AG04449 (cell line): ENCODE measurements at regions not wholly inside any gene's neighbourhood (a gene's known extent, or its start where the extent isn't known, plus 50 kb on each side); places are given as distances from the start of the nearest gene placed in this dataset.

Experiments
- CTCF ChIA-PET: fragments of 350-600 bp; formaldehyde crosslinking; extraction: SDS; loops from one replicate; lab custom pipeline; 2021; ENCODE audit warnings: antibody characterized with exemption; lab: Yijun Ruan, JAX
- POLR2A ChIA-PET: fragments of 400-600, 350-600 bp; formaldehyde crosslinking; extraction: SDS; loops from one replicate; lab custom pipeline; 2020; ENCODE audit warnings: antibody characterized with exemption, inconsistent platforms; lab: Yijun Ruan, JAX
- DNase-seq: peaks from one replicate; pipeline ENCODE4 v3.0.0-alpha.2; 2010; ENCODE audit warnings: low read depth, low spot score
- H3K4me3 ChIP-seq: 2 replicates; pipeline ENCODE4 v1.5.1; 2011; ENCODE audit warnings: low read depth, mild to moderate bottlenecking, control low read depth, low read length
- TF ChIP-seq, protein P1 (sequence below): IDR thresholded peaks from one replicate; pipeline ENCODE4 v1.5.1; 2011; ENCODE audit warnings: mild to moderate bottlenecking, moderate library complexity, low read length, control low read depth, inconsistent platforms; ENCODE audit not compliant: insufficient read depth; ENCODE audit errors: missing control alignments

DNA sequence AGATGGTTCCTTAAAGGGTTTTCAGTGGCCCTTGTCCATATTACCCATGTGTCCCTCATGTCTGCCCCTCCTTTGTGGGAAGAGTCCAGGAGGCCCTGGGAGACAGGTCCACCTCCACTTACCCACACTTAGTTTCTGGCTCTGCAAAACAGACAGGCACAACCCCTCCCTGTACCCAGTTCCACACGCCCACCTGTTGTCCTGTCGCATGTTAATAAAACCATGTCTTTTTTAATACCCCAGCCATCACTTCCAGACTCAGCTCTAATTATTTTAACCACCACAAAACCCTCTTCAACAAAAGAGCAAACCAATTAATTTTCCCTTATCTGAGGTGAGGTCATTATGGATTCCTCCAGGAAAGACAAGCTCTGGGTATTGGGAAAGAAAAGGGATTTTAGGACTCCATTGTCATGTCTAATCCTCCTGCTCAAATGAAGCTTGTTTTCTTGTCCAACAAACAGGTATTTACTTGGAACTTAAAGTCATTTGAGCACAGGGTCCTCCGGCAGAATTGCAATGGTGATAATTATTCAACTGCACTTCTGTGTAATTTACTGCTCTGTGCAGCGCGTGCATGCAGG lies 68.9 kb downstream of the CCDC185 start:
- H3K4me3 ChIP-seq: no peak overlapping the region
- ChIA-PET CTCF (no interaction called here), POLR2A (no interaction called here)
- no peak for DNase-seq
- TF ChIP-seq, protein P1, sequence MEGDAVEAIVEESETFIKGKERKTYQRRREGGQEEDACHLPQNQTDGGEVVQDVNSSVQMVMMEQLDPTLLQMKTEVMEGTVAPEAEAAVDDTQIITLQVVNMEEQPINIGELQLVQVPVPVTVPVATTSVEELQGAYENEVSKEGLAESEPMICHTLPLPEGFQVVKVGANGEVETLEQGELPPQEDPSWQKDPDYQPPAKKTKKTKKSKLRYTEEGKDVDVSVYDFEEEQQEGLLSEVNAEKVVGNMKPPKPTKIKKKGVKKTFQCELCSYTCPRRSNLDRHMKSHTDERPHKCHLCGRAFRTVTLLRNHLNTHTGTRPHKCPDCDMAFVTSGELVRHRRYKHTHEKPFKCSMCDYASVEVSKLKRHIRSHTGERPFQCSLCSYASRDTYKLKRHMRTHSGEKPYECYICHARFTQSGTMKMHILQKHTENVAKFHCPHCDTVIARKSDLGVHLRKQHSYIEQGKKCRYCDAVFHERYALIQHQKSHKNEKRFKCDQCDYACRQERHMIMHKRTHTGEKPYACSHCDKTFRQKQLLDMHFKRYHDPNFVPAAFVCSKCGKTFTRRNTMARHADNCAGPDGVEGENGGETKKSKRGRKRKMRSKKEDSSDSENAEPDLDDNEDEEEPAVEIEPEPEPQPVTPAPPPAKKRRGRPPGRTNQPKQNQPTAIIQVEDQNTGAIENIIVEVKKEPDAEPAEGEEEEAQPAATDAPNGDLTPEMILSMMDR: no peak

DNA sequence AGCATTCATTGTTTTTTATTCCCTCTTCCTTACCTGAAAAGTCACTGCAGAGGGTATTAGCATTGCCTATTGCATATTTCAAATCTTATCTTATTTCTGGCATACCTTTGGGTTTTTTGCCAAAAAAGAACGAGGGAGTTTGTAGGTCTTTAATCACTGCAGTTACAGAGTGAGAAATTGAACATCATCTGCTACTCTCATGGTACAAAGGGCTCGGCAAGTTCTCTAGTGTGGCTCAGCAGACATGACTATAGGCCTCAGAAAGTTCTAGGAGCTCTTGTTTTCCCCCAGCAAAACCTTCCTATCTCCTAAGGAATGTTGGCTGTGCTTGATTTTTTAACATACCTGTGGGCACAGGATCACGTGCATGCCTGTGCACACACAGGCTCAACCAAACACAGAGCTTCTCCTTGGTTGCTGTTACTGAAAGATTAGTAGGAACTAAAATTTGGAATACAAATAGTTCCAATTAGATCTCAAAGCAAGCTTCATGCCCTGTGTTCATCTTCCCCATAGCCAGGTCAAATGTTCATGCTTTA lies 69.7 kb downstream of the CCDC185 start:
- no peak for DNase-seq
- no peak overlapping the region for H3K4me3 ChIP-seq
- ChIA-PET POLR2A (no interaction called here), CTCF (no interaction called here)
- TF ChIP-seq, protein P1: no peak

DNA sequence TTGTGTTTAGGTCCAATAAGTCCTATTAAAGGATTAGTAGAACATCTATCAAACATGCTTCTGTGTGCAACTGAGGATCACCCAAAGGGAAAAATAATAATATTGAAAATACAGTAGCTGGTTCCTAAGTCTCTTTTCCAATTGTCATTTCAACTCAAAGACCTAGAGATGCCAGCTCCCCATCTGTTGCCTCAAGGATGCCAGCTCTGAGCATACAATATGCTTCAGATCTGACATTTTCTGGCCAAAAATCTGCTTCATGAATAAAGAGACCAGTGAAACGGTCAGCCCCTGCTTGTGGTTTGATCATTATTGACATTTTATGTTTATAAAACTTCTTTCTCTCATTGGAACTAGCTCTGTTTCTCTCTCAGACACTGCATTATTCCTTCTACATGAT lies 72.9 kb downstream of the CCDC185 start:
- ChIA-PET CTCF (no interaction called here), POLR2A (no interaction called here)
- no peak overlapping the region for H3K4me3 ChIP-seq
- no peak for DNase-seq
- TF ChIP-seq, protein P1: no peak

DNA sequence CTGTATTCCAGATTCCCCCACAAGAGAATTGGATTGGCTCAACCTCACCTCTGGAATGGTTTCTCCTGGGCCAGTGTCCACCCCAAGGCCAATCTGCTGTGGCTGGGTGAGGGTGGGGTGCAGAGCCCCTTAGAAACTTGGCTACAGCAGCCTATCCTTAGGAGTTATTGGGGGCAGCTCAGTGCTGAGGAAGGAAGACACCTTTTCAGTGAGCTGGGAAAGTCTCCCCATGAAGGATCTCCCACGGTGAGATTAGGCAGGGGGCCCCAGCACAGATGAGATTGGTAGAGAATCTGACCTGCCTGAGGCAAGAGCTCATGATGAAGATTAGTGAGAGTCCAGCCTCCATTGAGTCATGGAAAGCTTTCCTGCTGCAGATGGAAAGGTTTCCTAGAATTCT lies 78.4 kb downstream of the CCDC185 start:
- TF ChIP-seq, protein P1: no peak
- ChIA-PET POLR2A (no interaction called here), CTCF (no interaction called here)
- DNase-seq: no peak
- H3K4me3 ChIP-seq: no peak overlapping the region

DNA sequence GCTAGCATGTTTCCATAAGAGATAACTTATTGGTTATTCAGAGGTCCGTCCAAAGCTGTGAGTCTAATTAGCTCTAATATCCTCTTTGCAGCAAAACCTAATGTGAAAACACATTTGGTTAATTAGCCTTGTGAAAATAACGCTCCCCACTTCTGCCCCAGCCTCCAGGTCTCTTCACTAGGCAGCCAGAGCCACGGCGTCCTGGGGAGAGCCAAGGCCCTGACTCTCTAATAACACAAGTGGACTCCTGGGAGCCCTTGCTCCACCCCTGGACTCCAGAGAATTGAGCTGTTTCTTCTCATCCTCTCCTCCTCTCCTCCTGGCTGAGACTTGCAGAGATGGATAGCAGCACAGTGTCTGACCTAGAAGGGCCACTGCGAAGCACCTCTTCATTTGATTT lies 78.8 kb downstream of the CCDC185 start:
- ChIA-PET CTCF (no interaction called here), POLR2A (no interaction called here)
- H3K4me3 ChIP-seq: no peak overlapping the region
- TF ChIP-seq, protein P1: no peak
- DNase-seq: no peak

GRCh38 chr1:223473601-223474344 lies 80.6 kb downstream of the CCDC185 start:
- CTCF ChIA-PET: no interaction called here
- POLR2A ChIA-PET: no interaction called here

More at GRCh38 chr1:223473601-223474344, 80.6 kb downstream of the CCDC185 start:
- TF ChIP-seq, protein P1: no peak
- H3K4me3 ChIP-seq: no peak overlapping the region
- no peak for DNase-seq
